8988T (cell line): ENCODE measurements at regions not wholly inside any gene's neighbourhood (a gene's known extent, or its start where the extent isn't known, plus 50 kb on each side); places are given as distances from the start of the nearest gene placed in this dataset.

Experiments
- DNase-seq: peaks from one replicate; pipeline ENCODE4 v3.0.0; 2011

DNA sequence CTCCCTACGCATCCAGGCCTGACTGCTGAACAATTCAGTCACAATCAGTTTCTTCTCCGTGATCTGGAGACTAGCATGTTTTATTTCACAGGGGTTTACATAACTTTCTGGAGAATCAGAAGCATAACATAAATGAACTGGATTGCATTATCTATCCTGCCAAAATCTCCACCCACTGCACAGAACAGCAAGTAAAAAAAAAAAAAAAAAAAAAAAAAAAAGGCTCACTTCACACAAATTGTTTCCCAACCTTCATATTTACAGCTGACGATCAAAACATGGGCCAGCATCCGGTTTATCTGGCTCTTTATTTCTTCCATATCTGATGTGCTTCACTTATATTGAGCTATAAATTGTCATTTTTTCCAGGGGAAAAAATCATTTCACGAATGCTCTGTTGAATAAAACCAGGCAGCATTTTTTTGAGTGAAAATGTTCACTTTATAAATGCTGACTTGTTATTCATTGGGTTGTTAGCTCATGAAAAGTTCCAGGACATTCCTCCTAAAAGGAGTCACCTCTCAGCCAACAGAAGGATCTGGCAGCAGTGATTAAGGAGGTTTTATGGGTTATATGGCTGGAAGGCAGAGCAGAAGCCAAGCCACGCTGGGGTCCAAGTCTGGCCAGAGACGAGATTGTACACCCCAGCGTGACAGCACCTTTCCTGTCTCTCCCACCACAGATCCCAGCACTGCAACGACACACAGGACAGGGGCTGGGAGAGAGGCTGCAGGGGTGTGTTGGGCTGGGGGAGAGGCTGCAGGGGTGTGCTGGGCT lies 51.2 kb upstream of the GLI2 start:
- DNase-seq: no peak

DNA sequence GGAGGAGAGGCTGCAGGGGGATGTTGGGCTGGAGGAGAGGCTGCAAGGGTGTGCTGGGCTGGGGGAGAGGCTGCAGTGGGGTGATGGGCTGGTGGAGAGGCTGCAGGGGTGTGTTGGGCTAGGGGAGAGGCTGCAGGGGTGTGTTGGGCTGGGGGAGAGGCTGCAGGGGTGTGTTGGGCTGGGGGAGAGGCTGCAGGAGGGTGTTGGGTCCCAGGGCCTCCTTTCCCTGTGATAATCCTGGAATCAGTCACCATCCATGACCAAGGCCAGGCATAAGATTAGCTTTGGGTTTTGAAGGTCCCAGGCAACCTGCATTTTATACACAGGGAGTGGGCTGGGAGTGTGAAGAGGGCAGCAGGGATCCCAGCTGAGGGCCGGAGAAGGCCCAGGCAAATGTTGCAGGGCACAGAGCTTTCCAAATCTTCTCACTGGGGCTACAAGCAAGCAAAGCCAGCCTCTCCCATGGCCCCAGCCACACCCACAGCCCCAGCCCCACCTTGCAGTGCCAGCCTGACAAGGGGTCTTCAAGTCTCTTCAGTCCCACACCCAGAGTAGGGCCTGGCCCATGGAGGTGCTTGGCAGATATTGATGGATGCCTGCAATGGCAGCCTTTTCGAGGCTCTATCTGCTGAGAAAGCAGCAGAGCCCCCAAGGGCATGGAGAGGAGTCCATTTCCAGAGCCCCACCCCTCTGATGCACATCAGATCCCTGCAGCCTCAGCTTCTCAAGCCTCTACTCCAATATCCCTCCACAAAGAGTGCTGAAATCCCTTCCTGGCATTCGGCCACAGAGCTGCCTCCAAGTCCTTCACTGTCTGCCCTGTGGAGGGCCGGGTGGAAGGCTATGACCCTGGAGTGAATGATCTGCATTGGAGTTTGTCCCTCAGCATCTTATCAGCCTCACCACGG lies 50.3 kb upstream of the GLI2 start:
- no peak for DNase-seq
